MM.1S (cell line): ENCODE measurements at regions not wholly inside any gene's neighbourhood (a gene's known extent, or its start where the extent isn't known, plus 50 kb on each side); places are given as distances from the start of the nearest gene placed in this dataset.

Experiments
- DNase-seq: peaks from one replicate; pipeline ENCODE4 v3.0.0-alpha.2; 2015
- H2AFZ ChIP-seq: fragments of 300-600 bp; sonication (generic); 2 replicates; pipeline ENCODE4 v1.6.0; 2016; ENCODE audit warnings: antibody characterized with exemption, low read length
- H3F3A ChIP-seq: fragments of 300-600 bp; sonication (generic); 2 replicates; pipeline ENCODE4 v1.6.1; 2016; ENCODE audit warnings: mild to moderate bottlenecking, antibody characterized with exemption, low read length, moderate library complexity, mixed read lengths; ENCODE audit not compliant: insufficient read depth
- H3K27ac ChIP-seq: fragments of 300-600 bp; sonication (generic); 2 replicates; pipeline ENCODE4 v1.5.1; 2016; ENCODE audit warnings: mild to moderate bottlenecking, low read length
- H3K27me3 ChIP-seq: fragments of 300-600 bp; sonication (generic); replicated peaks from 2 replicates; pipeline ENCODE4 v1.6.0; 2016; ENCODE audit warnings: low read length; ENCODE audit not compliant: insufficient read depth
- H3K36me3 ChIP-seq: fragments of 300-600 bp; sonication (generic); replicated peaks from 2 replicates; pipeline ENCODE4 v1.6.1; 2016; ENCODE audit warnings: mild to moderate bottlenecking, low read length, mixed read lengths; ENCODE audit not compliant: insufficient read depth
- H3K4me1 ChIP-seq: fragments of 300-600 bp; sonication (generic); 2 replicates; pipeline ENCODE4 v1.6.1; 2016; ENCODE audit warnings: low read length, mixed read lengths
- H3K4me2 ChIP-seq: fragments of 300-600 bp; sonication (generic); 2 replicates; pipeline ENCODE4 v1.6.0; 2016; ENCODE audit warnings: low read depth, low read length
- H3K4me3 ChIP-seq: fragments of 300-600 bp; sonication (generic); 2 replicates; pipeline ENCODE4 v1.5.1; 2016; ENCODE audit warnings: low read length, mixed read lengths
- H3K79me2 ChIP-seq: fragments of 300-600 bp; sonication (generic); 2 replicates; pipeline ENCODE4 v1.6.1; 2016; ENCODE audit warnings: mixed run types, low read length, mixed read lengths
- H3K9ac ChIP-seq: fragments of 300-600 bp; sonication (generic); 2 replicates; pipeline ENCODE4 v1.6.1; 2016; ENCODE audit warnings: low read length, mixed read lengths
- H3K9me2 ChIP-seq: fragments of 300-600 bp; sonication (generic); replicated peaks from 2 replicates; pipeline ENCODE4 v1.6.1; 2016; ENCODE audit warnings: mild to moderate bottlenecking, low read length, mixed read lengths; ENCODE audit not compliant: insufficient read depth
- H3K9me3 ChIP-seq: fragments of 300-600 bp; sonication (generic); replicated peaks from 2 replicates; pipeline ENCODE4 v1.6.1; 2016; ENCODE audit warnings: mild to moderate bottlenecking, low read length, mixed read lengths; ENCODE audit not compliant: insufficient read depth
- H4K20me1 ChIP-seq: fragments of 300-600 bp; sonication (generic); 2 replicates; pipeline ENCODE4 v1.6.1; 2016; ENCODE audit warnings: mild to moderate bottlenecking, low read length, moderate library complexity, mixed read lengths; ENCODE audit not compliant: insufficient read depth
- CTCF ChIP-seq: fragments of 300-600 bp; sonication (generic); IDR thresholded peaks from 2 replicates; pipeline ENCODE4 v1.5.1; 2016; ENCODE audit warnings: antibody characterized with exemption, low read length, mixed read lengths
- EZH2 ChIP-seq: fragments of 300-600 bp; sonication (generic); optimal IDR thresholded peaks from 2 replicates; pipeline ENCODE3; 2017; ENCODE audit warnings: low read depth, mild to moderate bottlenecking, antibody characterized with exemption, low read length, mixed read lengths
- EZH2phosphoT487 ChIP-seq: fragments of 300-600 bp; sonication (generic); IDR thresholded peaks from 2 replicates; pipeline ENCODE4 v1.6.1; 2018; ENCODE audit warnings: antibody characterized with exemption, low read length

GRCh38 chr4:123110147-123110546, 187.8 kb upstream of the NUDT6 start:
- no peak overlapping the region for H3K9ac ChIP-seq
- no peaks in the 10 kb centered on the region for H3K9me3 ChIP-seq
- TF ChIP-seq EZH2phosphoT487 = no peak
- no peak for TF ChIP-seq CTCF
- no peak for TF ChIP-seq EZH2
- H3K4me2 ChIP-seq = no peak overlapping the region
- no peaks in the 10 kb centered on the region for H3F3A ChIP-seq
- H3K36me3 ChIP-seq = no peaks in the 10 kb centered on the region
- H4K20me1 ChIP-seq = no peaks in the 10 kb centered on the region
- H3K4me3 ChIP-seq = no peak overlapping the region
- no peaks in the 10 kb centered on the region for H3K27me3 ChIP-seq
- H3K4me1 ChIP-seq = no peaks in the 10 kb centered on the region
- H3K79me2 ChIP-seq = no peaks in the 10 kb centered on the region
- no peaks in the 10 kb centered on the region for H3K9me2 ChIP-seq
- no peak for DNase-seq
- H2AFZ ChIP-seq = no peak overlapping the region
- no peak overlapping the region for H3K27ac ChIP-seq

GRCh38 chr4:123110685-123111084, 188.3 kb upstream of the NUDT6 start:
- Histone ChIP-seq H3K27ac (no peak overlapping the region), H3F3A (no peaks in the 10 kb centered on the region), H3K9me3 (no peaks in the 10 kb centered on the region), H3K4me3 (no peak overlapping the region), H3K4me1 (no peaks in the 10 kb centered on the region), H2AFZ (no peak overlapping the region), H3K9ac (no peak overlapping the region), H3K9me2 (no peaks in the 10 kb centered on the region), H3K79me2 (no peaks in the 10 kb centered on the region), H3K27me3 (no peaks in the 10 kb centered on the region), H4K20me1 (no peaks in the 10 kb centered on the region), H3K4me2 (no peak overlapping the region), H3K36me3 (no peaks in the 10 kb centered on the region)
- DNase-seq = no peak
- TF ChIP-seq EZH2phosphoT487 = no peak
- TF ChIP-seq CTCF = no peak
- no peak for TF ChIP-seq EZH2

- H3K4me3 ChIP-seq = no peak overlapping the region
- no peaks in the 10 kb centered on the region for H3F3A ChIP-seq
- H3K27me3 ChIP-seq = no peaks in the 10 kb centered on the region
- no peak overlapping the region for H3K27ac ChIP-seq
- TF ChIP-seq EZH2phosphoT487 (no peak), EZH2 (no peak), CTCF (no peak)
- H3K79me2 ChIP-seq = no peaks in the 10 kb centered on the region
- H3K36me3 ChIP-seq = no peaks in the 10 kb centered on the region
- H3K9me2 ChIP-seq = no peaks in the 10 kb centered on the region
- DNase-seq = no peak
- H3K9me3 ChIP-seq = no peaks in the 10 kb centered on the region
- no peak overlapping the region for H3K4me2 ChIP-seq
- H4K20me1 ChIP-seq = no peaks in the 10 kb centered on the region
- H3K9ac ChIP-seq = no peak overlapping the region
- no peaks in the 10 kb centered on the region for H3K4me1 ChIP-seq
- no peak overlapping the region for H2AFZ ChIP-seq
These were observed 190.8 kb upstream of the NUDT6 start for GRCh38 chr4:123113155-123113554.
